ENCODE measurements at regions not wholly inside any gene's neighbourhood (a gene's known extent, or its start where the extent isn't known, plus 50 kb on each side); places are given as distances from the start of the nearest gene placed in this dataset.

DNA sequence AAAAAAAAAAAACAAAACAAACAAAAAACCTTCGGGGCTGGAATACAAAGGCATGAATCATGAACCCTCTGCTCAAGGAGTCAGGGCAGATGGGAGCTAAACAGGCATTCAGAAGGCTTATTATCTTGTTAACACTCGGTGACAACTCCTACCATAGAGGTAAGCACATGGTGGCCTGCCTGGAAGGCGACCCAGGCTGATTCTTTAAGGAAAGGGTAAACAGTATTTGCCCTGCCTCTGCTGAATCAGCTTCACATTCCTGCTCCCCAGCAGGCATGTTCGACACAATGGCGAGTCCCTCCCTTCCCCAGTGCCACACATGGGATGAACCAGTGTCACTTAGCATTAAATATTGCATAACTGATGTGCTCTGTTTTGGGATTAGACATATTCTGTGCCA is 191.9 kb downstream of the ARL4C start:
- TF ChIP-seq EP300 (IDR thresholded peaks at IDR 0.05) (no peak), POLR2A (IDR thresholded peaks at IDR 0.05) (no peak)
- TF ChIP-seq, protein P1, sequence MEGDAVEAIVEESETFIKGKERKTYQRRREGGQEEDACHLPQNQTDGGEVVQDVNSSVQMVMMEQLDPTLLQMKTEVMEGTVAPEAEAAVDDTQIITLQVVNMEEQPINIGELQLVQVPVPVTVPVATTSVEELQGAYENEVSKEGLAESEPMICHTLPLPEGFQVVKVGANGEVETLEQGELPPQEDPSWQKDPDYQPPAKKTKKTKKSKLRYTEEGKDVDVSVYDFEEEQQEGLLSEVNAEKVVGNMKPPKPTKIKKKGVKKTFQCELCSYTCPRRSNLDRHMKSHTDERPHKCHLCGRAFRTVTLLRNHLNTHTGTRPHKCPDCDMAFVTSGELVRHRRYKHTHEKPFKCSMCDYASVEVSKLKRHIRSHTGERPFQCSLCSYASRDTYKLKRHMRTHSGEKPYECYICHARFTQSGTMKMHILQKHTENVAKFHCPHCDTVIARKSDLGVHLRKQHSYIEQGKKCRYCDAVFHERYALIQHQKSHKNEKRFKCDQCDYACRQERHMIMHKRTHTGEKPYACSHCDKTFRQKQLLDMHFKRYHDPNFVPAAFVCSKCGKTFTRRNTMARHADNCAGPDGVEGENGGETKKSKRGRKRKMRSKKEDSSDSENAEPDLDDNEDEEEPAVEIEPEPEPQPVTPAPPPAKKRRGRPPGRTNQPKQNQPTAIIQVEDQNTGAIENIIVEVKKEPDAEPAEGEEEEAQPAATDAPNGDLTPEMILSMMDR (IDR thresholded peaks at IDR 0.05) = no peak
